Left lobe of liver (tissue), 2 donors: ENCODE measurements at regions not wholly inside any gene's neighbourhood (a gene's known extent, or its start where the extent isn't known, plus 50 kb on each side); places are given as distances from the start of the nearest gene placed in this dataset.
"Not testable (repeated sequence)": the region's sequence is repeated elsewhere in the genome, so short reads cannot be mapped to it uniquely, and the experiment has no call there.

Source experiments
- ATAC-seq: fragments of 200-7000 bp; cut with Tn5 transposase; one replicate; pipeline ENCODE4 v1.9.1; 2020; ENCODE audit warnings: mild to moderate bottlenecking, moderate library complexity
- DNase-seq: peaks from one replicate; pipeline ENCODE4 v3.0.0-alpha.2; 2020; ENCODE audit warnings: low spot score
- donor health status: DM: no; HTN: no; CAD: no; lungs with moderate emphysema.
- donor health status: DM: no; HTN: yes; CAD: no.

DNA sequence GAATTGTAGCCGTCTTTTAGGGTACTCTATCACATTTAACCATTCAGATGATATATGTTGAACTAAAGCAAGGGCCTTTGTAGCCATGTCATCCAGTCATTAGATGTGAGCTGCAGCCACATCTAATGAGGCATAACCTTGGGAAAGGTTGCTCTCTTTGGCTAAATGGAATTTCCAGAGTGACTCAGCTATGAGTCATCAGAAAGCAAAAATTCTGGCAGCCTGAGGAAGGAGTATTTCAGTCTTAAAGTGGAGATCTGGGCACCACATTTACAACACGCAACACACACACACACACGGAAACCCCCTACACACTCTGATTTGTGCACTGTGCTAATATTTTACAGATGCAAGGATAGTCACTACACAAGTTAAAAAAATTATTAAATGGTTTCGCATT lies 176.9 kb upstream of the ZWINT start:
- no peak for DNase-seq
- no peak for ATAC-seq

DNA sequence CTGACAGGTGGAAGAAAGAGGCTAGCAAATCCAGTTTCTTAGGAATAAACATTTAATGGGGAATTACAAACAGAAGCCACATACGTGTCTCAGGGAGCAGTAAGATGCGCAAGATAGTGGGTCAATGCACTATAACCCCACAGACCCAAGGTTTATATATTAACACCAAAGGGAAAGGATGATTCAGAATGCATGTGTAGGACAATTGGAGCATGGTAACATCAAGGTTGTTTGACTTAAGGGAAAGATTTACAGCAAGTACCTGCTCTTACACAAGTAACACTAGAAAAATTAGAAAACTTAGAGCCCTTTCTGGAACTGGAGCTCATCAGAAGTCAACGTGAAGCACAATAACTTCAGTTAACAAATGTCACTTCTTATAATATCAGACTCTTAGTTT lies 161.1 kb upstream of the ZWINT start:
- ATAC-seq (no peak), DNase-seq (no peak)

DNA sequence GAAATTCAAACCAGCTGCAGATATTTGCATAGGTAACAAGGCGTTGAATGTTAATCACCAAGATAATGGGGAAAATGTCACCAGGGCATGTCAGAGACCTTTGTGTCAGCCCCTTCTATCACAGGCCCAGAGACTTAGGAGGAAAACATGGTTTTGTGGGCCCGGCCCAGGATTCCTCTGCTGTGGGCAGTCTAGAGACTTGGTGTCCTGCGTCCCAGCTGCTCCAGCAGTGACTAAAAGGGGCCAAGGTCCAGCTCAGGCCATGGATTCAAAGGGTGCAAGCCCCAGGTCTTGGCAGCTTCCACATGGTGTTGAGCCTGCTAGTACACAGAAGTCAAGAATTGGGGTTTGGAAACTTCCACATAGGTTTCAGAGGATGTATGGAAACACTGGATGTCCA lies 147.5 kb upstream of the ZWINT start:
- ATAC-seq = no peak
- no peak for DNase-seq

DNA sequence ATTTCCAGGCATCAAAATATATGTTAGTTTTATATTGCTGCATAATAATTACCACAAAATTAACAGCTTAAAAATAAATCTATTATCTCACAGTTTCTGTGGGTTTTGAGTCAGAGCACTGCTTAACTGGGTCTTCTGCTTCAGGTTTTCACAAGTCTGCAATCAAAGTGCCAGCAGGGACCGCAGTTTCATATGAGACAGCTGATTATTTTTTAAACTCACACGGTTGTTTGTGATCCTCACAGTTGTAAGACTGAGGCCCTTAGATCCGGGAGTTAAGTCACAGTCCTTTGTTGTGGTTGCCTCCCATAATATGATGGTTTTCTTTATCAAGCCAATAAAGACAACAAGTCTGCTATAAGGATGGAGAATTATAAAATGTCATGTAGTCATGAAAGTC lies 146.0 kb upstream of the ZWINT start:
- ATAC-seq (no peak), DNase-seq (no peak)

DNA sequence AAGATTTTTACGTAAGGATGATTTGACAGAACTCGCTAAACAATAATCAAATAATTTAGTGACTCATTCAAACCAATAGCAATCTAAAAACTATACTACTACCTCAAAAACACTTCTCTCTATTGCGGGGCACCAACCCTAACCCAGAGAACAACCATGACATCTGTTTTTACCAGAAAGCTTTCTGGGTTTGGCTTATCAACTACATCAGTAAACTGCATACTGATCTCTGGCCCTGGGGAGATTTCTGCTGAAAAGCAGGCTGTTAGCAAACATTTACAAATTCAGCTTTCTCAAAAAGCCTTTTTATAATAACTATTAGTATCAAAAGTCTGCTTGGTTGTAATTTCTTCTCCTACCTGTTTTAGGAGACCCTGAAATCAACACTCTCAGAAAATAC lies 144.5 kb upstream of the ZWINT start:
- ATAC-seq (no peak), DNase-seq (no peak)

DNA sequence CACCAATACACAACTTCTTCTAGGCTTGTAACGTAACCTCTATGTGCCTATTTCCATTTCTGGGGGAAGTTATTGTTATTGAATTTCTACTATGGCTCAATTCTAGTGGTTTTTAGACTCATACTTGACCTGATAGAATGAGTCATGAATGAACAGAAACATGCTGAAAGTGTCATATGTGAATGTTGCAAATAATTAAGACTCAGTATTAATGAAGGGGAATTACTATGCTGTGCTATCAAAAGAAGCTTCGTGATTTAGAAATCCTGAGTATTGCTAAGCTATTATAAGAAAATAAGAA lies 135.1 kb upstream of the ZWINT start:
- ATAC-seq = no peak
- no peak for DNase-seq

DNA sequence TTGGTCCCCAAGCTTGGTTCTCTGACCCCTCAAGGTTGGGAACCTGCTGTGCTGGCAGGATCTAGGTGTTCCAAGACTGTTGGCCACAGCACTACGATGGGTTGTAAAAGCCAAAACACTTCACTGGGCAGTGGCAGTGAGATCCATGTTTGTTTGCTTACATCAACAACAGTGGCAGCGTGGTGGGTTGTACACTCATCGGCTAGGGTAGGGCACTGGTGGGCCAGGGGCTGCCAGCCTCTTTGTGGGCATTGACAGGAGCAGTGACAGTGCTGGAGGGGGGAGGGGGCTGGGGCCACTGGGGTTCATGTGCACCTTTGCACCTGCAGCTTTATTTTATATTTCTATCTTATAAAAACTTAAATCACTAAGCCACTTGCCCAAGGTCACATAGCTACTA lies 126.7 kb upstream of the ZWINT start:
- ATAC-seq = no peak
- DNase-seq = no peak

DNA sequence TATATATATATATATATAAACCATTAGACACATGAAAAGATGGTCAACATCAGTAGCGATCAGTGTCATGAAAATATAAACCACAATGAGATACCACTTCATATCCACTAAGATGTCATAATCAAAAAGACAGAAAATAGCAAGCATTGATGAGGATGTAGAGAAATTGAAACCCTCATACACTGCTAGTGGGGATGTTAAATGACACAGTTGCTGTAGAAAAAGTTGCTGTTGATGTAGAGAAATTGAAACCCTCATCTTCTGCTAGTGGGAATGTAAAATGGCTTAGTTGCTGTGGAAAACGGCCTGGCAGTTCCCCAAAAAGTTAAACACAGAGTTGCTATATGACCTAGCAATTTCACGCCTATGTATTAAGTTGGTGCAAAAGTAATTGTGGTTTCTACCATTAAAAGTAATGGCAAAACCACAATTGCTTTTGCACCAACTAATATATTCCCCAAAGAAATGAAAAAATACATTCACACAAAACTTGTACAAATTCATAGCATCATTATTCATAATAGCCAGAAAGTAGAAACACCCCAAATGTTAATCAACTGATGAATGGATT lies 120.5 kb upstream of the ZWINT start:
- ATAC-seq (no peak), DNase-seq (no peak)

DNA sequence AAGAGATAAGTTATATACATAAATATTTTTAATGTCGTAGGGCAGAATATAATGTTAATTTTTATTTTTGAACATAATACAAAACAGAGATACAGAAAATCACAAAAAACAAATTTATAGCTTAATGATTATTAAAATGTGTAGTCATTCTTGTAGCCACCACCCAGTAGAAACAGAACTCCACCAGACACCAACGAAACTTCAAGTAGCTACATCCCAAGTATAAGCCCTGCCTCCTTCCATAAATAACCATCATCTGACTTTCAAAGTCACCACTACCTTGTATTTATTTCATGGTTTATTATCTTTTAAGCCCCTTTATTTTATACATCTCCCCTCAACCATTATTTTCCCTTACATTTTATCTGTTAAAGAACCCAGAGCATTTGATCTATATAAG lies 111.9 kb upstream of the ZWINT start:
- DNase-seq (no peak), ATAC-seq (no peak)

DNA sequence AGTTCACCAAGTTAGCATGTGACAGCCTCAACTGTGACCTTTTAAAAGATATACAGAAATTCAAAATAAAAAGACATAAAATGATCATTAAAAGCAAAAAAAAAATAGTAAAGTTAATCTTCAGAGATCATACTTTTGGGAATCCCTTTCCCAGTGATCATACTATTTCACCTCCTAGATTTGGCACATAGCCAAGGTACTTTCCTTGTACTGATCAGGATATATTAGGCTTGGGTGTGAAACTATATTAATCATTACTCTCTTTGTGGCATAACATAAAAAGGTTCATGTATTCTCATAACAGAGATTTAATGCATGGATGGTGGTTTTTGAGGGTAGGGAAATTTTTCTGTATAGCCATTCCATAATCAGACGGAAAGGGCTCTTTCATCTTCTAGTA lies 109.6 kb upstream of the ZWINT start:
- DNase-seq (no peak), ATAC-seq (no peak)

DNA sequence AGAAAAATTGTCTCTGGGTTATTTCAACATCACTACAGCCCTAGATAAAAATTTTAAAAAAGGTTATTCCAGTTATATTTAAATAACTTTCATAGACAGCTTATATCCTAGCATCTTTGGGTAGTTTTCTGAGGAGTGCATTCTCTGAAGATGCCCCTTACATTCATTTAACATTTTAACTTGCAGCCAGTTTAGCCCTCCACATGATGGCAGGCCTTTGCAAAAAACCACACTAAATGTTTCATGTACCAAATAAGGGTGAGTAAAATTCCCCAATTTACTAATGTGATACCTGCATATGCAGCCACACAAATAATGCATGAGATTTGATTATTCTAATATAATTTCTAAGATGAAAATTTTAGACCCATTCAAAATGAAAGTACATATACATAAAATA lies 108.4 kb upstream of the ZWINT start:
- DNase-seq = no peak

DNA sequence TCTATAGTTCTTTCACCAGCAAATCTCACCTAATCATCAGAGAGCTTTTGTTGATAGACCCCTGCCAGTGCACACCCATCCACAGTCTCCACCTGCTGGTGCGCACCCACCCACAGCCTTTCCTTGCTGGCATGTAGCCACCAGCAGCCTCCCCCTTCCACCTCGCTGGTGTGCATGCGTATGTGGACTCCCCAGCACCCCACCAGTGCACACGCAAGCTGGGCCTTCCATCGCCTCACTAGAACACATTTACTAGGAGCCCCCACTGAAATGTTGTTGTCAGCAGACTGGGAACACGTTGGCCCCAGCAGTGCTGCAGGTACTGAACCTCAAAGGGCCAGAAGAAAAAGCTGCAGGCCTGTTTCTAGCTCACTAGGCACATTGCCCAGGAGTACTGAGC lies 104.9 kb upstream of the ZWINT start:
- no peak for ATAC-seq
- DNase-seq = no peak

More for the DNA sequence above, 108.4 kb upstream of the ZWINT start:
- ATAC-seq = no peak

DNA sequence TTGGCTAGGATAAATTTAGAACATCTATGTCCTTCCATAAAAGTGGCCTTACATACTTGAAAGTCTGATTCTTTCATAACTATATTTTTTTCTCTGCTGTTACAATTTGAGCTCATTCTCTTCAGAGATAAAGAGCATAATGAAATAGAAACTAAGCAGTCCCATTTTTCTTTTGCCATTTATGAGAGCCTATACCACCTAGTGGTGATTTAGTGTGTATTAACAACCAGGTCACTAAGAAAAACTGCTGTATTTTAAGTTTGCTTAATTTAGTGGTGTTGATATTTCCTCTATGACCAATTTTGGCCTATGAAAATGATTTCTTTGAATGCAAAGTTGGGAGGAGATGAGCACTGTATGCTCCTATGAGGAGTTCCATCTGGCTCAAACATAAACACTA lies 88.7 kb upstream of the ZWINT start:
- no peak for ATAC-seq
- no peak for DNase-seq

DNA sequence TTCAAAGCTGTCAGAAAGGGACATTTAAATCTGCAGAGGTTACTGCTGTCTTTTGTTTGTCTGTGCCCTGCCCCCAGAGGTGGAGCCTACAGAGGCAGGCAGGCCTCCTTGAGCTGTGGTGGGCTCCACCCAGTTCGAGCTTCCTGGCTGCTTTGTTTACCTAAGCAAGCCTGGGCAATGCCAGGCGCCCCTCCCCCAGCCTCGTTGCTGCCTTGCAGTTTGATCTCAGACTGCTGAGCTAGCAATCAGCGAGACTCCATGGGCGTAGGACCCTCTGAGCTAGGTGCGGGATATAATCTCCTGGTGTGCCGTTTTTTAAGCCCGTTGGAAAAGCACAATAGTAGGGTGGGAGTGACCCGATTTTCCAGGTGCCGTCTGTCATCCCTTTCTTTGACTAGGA lies 86.6 kb upstream of the ZWINT start:
- ATAC-seq, DNase-seq: not testable (repeated sequence)

DNA sequence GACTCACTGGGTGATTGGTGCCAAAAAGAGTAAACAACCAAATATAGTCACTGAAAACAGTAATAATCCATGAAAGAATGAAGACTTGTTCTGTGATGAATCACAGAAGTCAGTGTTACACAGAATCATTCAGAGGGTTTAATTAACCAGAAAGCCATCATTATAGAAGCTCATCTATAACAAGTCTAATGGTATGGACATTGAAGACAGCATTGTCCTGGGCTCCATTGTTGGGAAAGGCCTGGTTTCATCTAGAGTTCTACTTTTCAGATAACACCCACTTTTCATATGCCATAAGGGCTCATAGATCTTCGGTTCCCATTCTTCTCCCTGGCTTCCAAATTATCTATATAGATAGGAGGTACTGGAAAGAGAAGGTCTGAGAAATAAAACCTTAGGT lies 80.3 kb upstream of the ZWINT start:
- ATAC-seq, DNase-seq: not testable (repeated sequence)
